ENCODE measurements at regions not wholly inside any gene's neighbourhood (a gene's known extent, or its start where the extent isn't known, plus 50 kb on each side); places are given as distances from the start of the nearest gene placed in this dataset.

GRCh38 chr9:31776471-31776870, 608.0 kb upstream of the ACO1 start:
- TF ChIP-seq, protein P1, sequence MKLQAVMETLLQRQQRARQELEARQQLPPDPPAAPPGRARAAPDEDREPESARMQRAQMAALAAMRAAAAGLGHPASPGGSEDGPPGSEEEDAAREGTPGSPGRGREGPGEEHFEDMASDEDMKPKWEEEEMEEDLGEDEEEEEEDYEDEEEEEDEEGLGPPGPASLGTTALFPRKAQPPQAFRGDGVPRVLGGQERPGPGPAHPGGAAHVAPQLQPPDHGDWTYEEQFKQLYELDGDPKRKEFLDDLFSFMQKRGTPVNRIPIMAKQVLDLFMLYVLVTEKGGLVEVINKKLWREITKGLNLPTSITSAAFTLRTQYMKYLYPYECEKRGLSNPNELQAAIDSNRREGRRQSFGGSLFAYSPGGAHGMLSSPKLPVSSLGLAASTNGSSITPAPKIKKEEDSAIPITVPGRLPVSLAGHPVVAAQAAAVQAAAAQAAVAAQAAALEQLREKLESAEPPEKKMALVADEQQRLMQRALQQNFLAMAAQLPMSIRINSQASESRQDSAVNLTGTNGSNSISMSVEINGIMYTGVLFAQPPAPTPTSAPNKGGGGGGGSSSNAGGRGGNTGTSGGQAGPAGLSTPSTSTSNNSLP (IDR thresholded peaks at IDR 0.05; ENCODE audit: low read depth, low read length) = no peak
- TF ChIP-seq NCOA2 (CRISPR knock-in tag; IDR thresholded peaks at IDR 0.05) (no peak), ZNF121 (CRISPR knock-in tag; IDR thresholded peaks at IDR 0.05) (no peak), JUN (CRISPR knock-in tag; IDR thresholded peaks at IDR 0.05) (no peak), CTCF (CRISPR knock-in tag; IDR thresholded peaks at IDR 0.05) (no peak), PHF8 (CRISPR knock-in tag; IDR thresholded peaks at IDR 0.05) (no peak), ZNF780A (CRISPR knock-in tag; IDR thresholded peaks at IDR 0.05) (no peak), ZBTB25 (CRISPR knock-in tag; IDR thresholded peaks at IDR 0.05) (no peak), FOSL2 (CRISPR knock-in tag; IDR thresholded peaks at IDR 0.05) (no peak), SIN3A (IDR thresholded peaks at IDR 0.05; ENCODE audit: borderline replicate concordance, low read depth, low read length) (no peak), SCMH1 (CRISPR knock-in tag; IDR thresholded peaks at IDR 0.05; ENCODE audit: borderline replicate concordance) (no peak)
- TF ChIP-seq, protein P2, sequence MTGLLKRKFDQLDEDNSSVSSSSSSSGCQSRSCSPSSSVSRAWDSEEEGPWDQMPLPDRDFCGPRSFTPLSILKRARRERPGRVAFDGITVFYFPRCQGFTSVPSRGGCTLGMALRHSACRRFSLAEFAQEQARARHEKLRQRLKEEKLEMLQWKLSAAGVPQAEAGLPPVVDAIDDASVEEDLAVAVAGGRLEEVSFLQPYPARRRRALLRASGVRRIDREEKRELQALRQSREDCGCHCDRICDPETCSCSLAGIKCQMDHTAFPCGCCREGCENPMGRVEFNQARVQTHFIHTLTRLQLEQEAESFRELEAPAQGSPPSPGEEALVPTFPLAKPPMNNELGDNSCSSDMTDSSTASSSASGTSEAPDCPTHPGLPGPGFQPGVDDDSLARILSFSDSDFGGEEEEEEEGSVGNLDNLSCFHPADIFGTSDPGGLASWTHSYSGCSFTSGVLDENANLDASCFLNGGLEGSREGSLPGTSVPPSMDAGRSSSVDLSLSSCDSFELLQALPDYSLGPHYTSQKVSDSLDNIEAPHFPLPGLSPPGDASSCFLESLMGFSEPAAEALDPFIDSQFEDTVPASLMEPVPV (CRISPR knock-in tag; IDR thresholded peaks at IDR 0.05) = no peak
